Inferior parietal cortex (tissue), 1 donor: ENCODE measurements at regions not wholly inside any gene's neighbourhood (a gene's known extent, or its start where the extent isn't known, plus 50 kb on each side); places are given as distances from the start of the nearest gene placed in this dataset.

Source experiments
- DNase-seq: peaks from one replicate; pipeline ENCODE4 v3.0.0-alpha.2; 2016; ENCODE audit errors: extremely low spot score

- no peak for DNase-seq
These were observed 953.6 kb upstream of the AGA start for GRCh38 chr4:178395798-178396197.

GRCh38 chr4:178412455-178412854, 970.2 kb upstream of the AGA start:
- DNase-seq, result no peak

- no peak for DNase-seq
These were observed 971.8 kb upstream of the AGA start for GRCh38 chr4:178414042-178414441.

- no peak for DNase-seq
These were observed 972.7 kb upstream of the AGA start for GRCh38 chr4:178414881-178415446.

DNA sequence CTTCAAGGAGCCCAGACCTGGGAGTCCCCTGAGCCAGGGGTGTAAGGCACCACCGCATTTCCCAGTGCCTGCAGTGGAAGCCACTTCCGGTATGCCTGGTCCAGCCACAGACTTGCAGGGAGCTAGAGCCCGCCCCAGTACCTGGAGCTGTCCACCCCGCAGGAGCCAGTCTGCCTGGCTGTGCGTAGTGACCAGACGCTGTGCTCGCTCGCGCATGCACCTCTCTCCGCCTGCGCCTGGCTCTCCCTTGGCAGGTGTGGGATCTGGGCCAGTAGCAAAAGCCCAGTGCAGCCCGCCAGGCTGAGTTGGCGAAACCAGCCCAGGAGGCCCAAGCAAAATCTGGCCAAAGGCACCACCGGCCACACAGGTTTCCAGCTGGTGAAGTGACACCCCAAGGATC, 973.7 kb upstream of the AGA start:
- DNase-seq, result no peak

GRCh38 chr4:178423366-178423765, 981.1 kb upstream of the AGA start:
- DNase-seq, result no peak

GRCh38 chr4:178426871-178427270, 984.6 kb upstream of the AGA start:
- no peak for DNase-seq

DNA sequence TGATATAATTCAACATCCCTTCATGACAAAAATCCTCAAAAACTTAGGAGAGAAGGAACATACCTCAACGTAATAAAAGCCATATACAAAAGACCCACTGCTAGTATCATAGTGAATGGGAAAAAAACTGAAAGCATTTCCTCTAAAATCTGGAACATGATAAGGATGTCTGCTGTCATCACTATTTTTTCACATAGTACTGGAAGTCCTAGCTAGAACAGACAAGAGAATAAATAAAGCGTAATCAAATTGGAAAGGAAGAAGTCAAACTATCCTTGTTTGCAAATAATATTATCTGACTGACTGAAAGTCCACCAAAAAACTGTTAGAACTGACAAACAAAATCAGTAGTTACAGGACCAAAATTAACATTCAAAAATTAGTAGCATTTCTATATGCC, 985.4 kb upstream of the AGA start:
- no peak for DNase-seq

GRCh38 chr4:178448372-178449035, 1006.3 kb upstream of the AGA start:
- no peak for DNase-seq

GRCh38 chr4:178450614-178451013, 1008.4 kb upstream of the AGA start:
- DNase-seq, result no peak

GRCh38 chr4:178453057-178453456, 1010.8 kb upstream of the AGA start:
- DNase-seq, result no peak

GRCh38 chr4:178457286-178457685, 1015.0 kb upstream of the AGA start:
- DNase-seq, result no peak

DNA sequence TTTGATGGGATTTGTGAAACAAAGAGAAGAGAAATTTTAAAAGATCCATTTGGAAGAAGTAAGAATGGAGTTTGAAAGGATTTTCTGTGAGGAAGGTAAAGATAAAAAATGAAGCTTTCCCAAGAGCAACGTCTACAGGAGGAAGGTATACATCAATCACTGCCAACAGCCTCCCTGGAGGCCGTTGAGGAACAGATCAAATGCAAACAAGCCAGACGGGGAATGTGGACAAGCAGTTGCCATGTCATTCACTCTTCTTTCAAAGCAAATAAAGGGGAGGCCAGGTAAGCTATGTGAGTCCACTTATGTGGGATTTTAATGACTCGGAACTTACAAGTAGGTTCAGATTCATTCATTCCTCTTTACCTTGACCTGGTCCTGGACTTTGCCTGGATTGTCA, 1020.5 kb upstream of the AGA start:
- no peak for DNase-seq

DNA sequence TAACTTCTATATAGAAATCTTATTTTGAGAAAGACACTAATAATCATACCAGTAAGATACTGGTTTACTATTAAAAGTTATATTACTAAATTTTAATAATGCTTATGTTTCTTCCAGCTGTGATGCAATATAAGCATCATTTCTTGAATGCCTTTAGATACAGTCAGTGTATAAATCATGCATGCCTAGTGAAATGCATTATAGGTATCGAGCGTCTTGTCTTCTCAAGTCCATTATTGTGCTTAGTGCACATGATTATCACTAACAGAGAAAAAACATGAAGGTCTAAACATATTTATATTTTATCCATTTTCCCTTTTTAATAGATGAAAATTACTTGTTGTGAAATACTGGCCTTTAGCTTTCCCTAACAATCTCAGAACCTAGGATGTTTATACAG, 1021.5 kb upstream of the AGA start:
- no peak for DNase-seq

GRCh38 chr4:178470996-178471784, 1029.0 kb upstream of the AGA start:
- DNase-seq, result no peak

DNA sequence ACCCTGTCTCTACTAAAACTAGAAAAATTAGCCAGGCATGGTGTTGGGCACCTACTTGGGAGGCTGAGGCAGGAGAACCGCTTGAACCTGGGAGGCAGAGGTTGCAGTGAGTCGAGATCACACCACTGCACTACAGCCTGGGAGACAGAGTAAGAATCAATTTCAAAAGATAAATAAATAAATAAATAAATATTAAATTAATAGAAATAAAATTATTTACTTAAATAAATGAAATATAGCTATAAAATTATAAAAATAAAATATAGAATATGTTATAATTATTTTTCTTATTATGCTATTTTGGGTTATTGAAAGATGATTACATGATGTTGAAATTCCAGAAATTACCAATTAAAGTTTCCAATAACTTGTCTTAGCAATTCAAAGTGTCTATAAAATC, 1029.8 kb upstream of the AGA start:
- DNase-seq, result no peak

GRCh38 chr4:178480105-178480504, 1037.9 kb upstream of the AGA start:
- DNase-seq, result no peak

DNA sequence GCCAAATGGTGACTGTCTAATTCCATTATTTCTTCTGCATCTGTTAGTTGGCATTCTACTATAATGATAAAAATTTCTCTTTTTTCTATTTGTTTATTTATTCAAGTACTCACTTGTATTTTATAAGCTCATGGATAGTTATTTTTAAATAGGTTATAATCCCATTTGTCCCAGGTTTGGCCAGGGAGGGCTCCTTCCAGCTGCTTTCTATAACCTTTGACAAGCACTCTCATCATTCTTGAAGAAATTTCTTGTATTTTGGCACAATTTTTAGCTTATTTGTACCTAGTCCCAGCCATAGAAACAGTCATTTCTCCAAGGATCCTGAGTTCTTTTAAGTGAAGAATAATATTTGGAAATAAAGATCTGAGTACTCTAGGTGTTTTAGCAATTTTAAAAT, 1038.6 kb upstream of the AGA start:
- DNase-seq, result no peak

DNA sequence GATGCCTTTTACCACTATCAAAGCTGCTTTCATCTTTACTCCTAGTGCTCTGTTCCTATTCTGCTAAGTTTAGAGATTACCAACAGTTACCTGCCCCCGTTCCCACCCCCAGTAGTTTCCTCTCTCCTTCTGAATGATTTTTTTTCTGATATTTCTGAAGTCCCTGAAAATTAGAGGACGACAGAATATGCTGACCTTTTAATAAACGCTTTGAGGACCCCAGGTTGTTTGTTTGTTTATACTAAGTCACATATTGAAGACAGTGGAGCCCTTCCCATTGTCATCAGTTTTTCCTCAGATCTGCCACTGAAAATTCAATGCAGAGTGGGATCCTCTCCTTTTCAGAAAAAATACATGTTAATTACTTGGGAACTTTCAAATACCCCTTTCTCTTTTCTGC, 1039.3 kb upstream of the AGA start:
- no peak for DNase-seq

DNA sequence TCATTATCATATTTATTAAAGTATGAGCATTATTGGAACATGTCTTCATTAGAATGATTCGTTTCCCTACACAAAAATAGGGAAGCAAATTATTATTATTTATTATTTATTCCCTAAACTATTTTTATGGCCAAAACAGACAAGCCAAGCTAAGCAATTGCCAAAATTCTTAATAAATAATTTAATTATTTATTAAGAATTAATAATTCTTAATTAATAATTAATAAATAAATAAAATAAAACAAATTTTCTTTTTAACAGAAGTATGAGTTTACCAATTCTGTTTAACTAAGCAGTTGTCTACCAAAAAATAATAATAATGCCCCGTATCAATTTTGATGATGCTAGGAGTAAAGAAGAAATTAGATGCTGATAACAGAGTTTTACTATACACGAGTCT, 1080.8 kb upstream of the AGA start:
- no peak for DNase-seq

DNA sequence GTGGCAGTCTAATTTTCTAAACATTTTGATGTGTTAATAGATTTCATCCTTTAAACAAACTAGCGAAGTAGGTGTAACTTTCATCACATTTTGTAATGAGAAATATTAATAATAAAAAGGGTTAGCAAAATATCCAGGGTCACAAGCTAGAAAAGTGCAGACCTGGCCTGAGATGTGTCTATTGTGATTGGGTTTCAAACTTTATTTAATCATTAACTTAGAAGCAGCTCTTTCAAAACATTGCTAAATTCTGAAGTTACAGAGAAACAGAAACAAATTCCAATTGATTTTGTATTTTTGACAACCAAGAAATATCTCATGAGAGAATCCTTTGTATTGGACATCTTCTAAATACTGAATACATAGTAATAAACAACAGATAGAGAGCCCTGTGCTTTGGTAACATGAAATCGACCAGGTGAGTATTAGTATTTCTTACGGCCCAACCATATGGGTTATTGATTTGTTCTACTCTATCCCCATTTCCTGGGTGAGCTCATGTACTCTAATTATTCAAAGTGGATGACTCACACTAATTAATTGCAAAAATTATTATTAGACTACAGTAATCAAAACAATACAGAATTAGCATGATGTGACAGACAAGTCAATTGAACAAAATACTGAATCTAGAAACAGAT, 1093.8 kb upstream of the AGA start:
- no peak for DNase-seq

DNA sequence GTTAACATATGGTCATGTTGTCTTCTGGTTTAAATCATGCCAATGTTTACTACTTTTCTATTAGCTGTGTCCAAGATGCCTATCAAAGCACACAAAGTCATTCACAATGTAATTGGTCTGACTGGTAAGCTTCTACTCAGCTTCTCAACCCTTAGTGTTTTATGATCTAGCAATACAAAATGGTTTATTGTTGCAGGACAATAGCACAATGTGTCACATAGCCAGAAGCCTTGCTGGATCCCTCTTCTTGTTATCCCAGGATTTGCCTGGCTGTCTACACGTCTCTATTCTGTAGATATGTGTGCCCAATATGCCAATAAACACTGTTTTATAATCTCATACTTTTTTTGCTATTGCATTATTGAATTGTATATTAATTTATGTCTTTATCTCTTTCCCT, 1111.0 kb upstream of the AGA start:
- peak; percentile 49 for DNase-seq

DNA sequence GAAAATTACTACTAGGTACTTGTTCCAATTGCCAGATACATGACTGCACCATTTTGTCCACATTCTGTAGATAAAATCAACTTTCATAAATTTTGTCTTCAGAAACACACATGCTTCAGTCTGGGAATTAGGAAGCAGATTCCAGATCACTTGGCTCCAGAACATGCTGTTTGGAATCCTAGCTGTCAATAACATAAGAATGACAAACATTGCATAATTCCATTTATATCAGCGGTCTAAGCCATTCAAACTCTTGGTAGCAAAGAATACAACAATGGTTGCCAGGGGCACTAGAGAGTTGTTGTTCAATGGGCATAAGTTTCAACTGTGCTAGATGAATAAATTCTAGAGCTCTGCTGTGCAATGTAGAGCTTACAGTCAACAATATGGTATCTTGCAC, 1112.1 kb upstream of the AGA start:
- DNase-seq, result no peak
